ENCODE measurements at regions not wholly inside any gene's neighbourhood (a gene's known extent, or its start where the extent isn't known, plus 50 kb on each side); places are given as distances from the start of the nearest gene placed in this dataset.

- TF ChIP-seq CTCF (conservative IDR thresholded peaks at IDR 0.05 in 1 of 2, IDR thresholded peaks at IDR 0.05 in 1 of 2; ENCODE audit: extremely low read depth in 1 of 2, insufficient read depth in 1 of 2, low read depth in 1 of 2, low read length in 2 of 2) (no peak), EZH2 (IDR thresholded peaks at IDR 0.05; ENCODE audit: borderline replicate concordance, low read length) (no peak)
Measured at GRCh38 chr4:112832493-112832892, 195.6 kb downstream of the LARP7 start.
